Tibial nerve (tissue), 4 donors: ENCODE measurements at regions not wholly inside any gene's neighbourhood (a gene's known extent, or its start where the extent isn't known, plus 50 kb on each side); places are given as distances from the start of the nearest gene placed in this dataset.

Source experiments
- DNase-seq, 2 donors: peaks; one replicate each; pipeline ENCODE4 v3.0.0-alpha.2; 2019; ENCODE audit warnings: low spot score in 2 of 2
- H3K27ac ChIP-seq, 4 donors: fragments of 200-600 bp; sonication (generic) in 3 of 4; one replicate each; pipeline ENCODE4 v1.5.1; 2017 to 2019; ENCODE audit warnings: mild to moderate bottlenecking in 1 of 4
- H3K27me3 ChIP-seq, 2 donors: fragments of 200-600 bp; sonication (generic) in 1 of 2; one replicate each; pipeline versions ENCODE4 v1.5.1 to v1.6.0; 2017 to 2019
- H3K36me3 ChIP-seq, 3 donors: fragments of 200-600 bp; sonication (generic); one replicate each; pipeline ENCODE4 v1.5.1; 2018 to 2019
- H3K4me1 ChIP-seq, 4 donors: fragments of 200-600 bp; sonication (generic) in 3 of 4; one replicate each; pipeline ENCODE4 v1.5.1; 2017 to 2019
- H3K4me3 ChIP-seq, 4 donors: fragments of 200-600 bp; sonication (generic) in 3 of 4; one replicate each; pipeline ENCODE4 v1.5.1; 2017 to 2019; ENCODE audit warnings: mild to moderate bottlenecking in 1 of 4, moderate library complexity in 1 of 4
- H3K9me3 ChIP-seq, 4 donors: fragments of 200-600 bp; sonication (generic) in 3 of 4; one replicate each; pipeline ENCODE4 v1.5.1; 2017 to 2019
- EP300 ChIP-seq, 2 donors: sonication (generic); formaldehyde crosslinking; IDR thresholded peaks; one replicate each; pipeline ENCODE4 v1.6.1; 2017; ENCODE audit warnings: antibody characterized with exemption in 2 of 2, mild to moderate bottlenecking in 1 of 2
- POLR2A ChIP-seq, 2 donors: fragments of 450-650 bp; IDR thresholded peaks; one replicate each; pipeline ENCODE4 v1.6.1; 2017; ENCODE audit warnings: antibody characterized with exemption in 2 of 2, mild to moderate bottlenecking in 2 of 2, moderate library complexity in 2 of 2
- WGBS, 2 donors: methylation state at CpG; one replicate each; pipeline ENCODE4 v1.1.5; 2018; 5-methylcytosine and 5-hydroxymethylcytosine counted together
- TF ChIP-seq, protein P1 (sequence below), 5 experiments: fragments of 200-600 bp in 3 of 5; fragments of 450-650 bp in 2 of 5; sonication (generic) in 3 of 5; IDR thresholded peaks; one replicate each; pipeline ENCODE4 v1.5.1; 2016 to 2019; ENCODE audit warnings: antibody characterized with exemption in 5 of 5, mild to moderate bottlenecking in 3 of 5, moderate library complexity in 2 of 5

DNA sequence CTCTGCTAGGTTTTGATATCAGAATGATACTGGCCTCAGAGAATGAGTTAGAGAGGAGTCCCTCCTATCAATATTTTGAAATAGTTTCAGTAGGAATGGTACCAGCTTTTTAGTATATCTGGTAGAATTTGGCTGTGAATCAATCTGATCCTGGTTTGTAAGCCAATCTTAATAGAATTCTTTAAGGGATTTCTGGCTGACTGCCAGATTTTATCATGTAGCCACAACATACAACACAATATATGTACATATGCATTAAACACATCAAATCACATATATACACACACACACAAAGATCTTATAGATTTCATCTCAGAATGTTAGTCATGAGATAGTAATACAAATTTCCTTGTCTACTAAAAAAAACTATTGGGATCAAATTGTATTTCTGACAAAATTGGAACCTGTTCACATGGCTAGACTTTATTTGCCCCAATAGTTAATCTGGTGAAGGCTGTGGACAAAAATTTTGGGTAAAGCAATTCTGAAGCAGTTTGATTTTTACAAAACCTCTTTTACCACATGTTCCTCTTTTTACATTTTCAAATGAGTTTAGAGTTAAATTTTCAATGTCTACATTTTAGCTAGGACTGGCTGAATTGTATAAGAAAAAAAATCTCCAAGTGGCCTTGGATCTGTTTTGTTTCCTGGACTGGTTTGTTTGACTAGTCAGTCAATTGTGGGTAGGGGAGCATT is 151.7 kb downstream of the FASLG start:
- Histone ChIP-seq H3K27ac (no peak overlapping the region), H3K4me1 (no peaks in the 10 kb centered on the region), H3K4me3 (no peak overlapping the region), H3K27me3 (no peaks in the 10 kb centered on the region), H3K9me3 (peaks cover 0 to 7% (median 0%) of the 10 kb centered on the region in 4 donors), H3K36me3 (no peaks in the 10 kb centered on the region)
- no peak for DNase-seq
- TF ChIP-seq POLR2A (IDR thresholded peaks at IDR 0.05): no peak
- TF ChIP-seq, protein P1, sequence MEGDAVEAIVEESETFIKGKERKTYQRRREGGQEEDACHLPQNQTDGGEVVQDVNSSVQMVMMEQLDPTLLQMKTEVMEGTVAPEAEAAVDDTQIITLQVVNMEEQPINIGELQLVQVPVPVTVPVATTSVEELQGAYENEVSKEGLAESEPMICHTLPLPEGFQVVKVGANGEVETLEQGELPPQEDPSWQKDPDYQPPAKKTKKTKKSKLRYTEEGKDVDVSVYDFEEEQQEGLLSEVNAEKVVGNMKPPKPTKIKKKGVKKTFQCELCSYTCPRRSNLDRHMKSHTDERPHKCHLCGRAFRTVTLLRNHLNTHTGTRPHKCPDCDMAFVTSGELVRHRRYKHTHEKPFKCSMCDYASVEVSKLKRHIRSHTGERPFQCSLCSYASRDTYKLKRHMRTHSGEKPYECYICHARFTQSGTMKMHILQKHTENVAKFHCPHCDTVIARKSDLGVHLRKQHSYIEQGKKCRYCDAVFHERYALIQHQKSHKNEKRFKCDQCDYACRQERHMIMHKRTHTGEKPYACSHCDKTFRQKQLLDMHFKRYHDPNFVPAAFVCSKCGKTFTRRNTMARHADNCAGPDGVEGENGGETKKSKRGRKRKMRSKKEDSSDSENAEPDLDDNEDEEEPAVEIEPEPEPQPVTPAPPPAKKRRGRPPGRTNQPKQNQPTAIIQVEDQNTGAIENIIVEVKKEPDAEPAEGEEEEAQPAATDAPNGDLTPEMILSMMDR (IDR thresholded peaks at IDR 0.05): no peak
- no peak for TF ChIP-seq EP300 (IDR thresholded peaks at IDR 0.05)

- H3K36me3 ChIP-seq: no peaks in the 10 kb centered on the region
- peaks cover 0 to 7% (median 0%) of the 10 kb centered on the region in 4 donors for H3K9me3 ChIP-seq
- H3K27me3 ChIP-seq: no peaks in the 10 kb centered on the region
- DNase-seq: no peak
- H3K4me1 ChIP-seq: no peaks in the 10 kb centered on the region
- no peak overlapping the region for H3K4me3 ChIP-seq
- TF ChIP-seq, protein P1 (IDR thresholded peaks at IDR 0.05): no peak
- TF ChIP-seq EP300 (IDR thresholded peaks at IDR 0.05): no peak
- TF ChIP-seq POLR2A (IDR thresholded peaks at IDR 0.05): no peak
- H3K27ac ChIP-seq: no peak overlapping the region
Observed at GRCh38 chr1:172811694-172812093, 152.8 kb downstream of the FASLG start.

DNA sequence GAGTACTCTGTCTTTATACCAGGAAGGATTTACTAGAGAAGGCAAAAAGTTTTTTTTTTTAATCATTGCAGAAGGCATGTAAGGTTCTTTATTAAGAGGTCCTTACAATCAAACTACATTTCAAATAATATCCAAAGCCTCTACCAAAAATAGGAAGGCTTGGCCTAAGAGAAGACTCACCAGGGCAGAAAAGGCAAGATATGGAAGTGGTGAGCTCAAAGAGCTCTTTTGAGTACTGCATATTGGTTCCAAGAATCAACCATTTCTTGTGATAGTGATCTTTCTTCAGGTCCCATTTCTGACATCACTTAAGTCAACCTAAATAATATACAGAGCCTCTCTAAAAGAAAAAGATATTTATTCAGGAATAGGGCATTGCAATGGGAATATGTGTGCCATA is 153.2 kb downstream of the FASLG start:
- Histone ChIP-seq H3K9me3 (peaks cover 0 to 7% (median 0%) of the 10 kb centered on the region in 4 donors), H3K36me3 (no peaks in the 10 kb centered on the region), H3K27me3 (no peaks in the 10 kb centered on the region), H3K4me1 (no peaks in the 10 kb centered on the region), H3K4me3 (no peak overlapping the region), H3K27ac (no peak overlapping the region)
- DNase-seq: no peak
- no peak for TF ChIP-seq POLR2A (IDR thresholded peaks at IDR 0.05)
- TF ChIP-seq, protein P1 (IDR thresholded peaks at IDR 0.05): no peak
- TF ChIP-seq EP300 (IDR thresholded peaks at IDR 0.05): no peak

DNA sequence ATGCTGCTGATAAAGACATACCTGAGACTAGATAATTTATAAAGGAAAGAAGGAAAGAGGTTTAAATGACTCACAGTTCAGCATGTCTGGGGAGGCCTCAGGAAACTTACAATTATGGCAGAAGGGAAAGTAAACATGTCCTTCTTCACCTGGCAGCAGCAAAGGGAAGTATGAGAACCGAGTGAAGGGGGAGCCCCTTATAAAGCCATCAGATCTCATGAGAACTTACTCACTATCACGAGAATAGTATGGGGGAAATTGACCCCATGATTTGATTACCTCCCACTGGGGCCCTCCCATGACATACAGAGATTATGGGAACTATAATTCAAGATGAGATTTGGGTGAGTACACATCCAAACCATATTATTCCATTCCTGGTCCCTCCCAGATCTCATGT is 154.4 kb downstream of the FASLG start:
- peaks cover 0 to 6% (median 0%) of the 10 kb centered on the region in 4 donors for H3K4me1 ChIP-seq
- WGBS, 2 donors: 69 to 70% methylated on average over 2 of the region's 2 CpGs
- no peak overlapping the region for H3K27ac ChIP-seq
- DNase-seq: no peak
- H3K9me3 ChIP-seq: peaks cover 0 to 7% (median 0%) of the 10 kb centered on the region in 4 donors
- H3K36me3 ChIP-seq: no peaks in the 10 kb centered on the region
- H3K27me3 ChIP-seq: no peaks in the 10 kb centered on the region
- TF ChIP-seq POLR2A (IDR thresholded peaks at IDR 0.05) (no peak), EP300 (IDR thresholded peaks at IDR 0.05) (no peak)
- TF ChIP-seq, protein P1 (IDR thresholded peaks at IDR 0.05): no peak
- no peak overlapping the region for H3K4me3 ChIP-seq

DNA sequence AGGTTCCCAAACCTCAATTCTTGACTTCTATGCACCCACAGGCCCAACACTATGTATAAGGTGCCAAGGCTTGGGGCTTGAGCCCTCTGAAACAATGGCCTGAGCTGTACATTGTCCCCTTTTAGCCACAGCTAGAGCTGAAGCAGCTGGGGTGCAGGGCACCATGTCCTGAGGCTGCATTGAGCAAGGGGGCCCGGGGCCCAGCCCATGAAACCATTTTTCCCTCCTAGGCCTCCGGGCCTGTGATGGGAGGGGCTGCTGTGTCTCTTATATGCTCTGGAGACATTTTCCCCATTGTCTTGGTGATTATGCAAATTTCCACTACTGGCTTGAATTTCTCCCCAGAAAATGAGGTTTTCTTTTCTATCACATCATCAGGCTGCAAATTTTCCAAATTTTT is 155.5 kb downstream of the FASLG start:
- H3K36me3 ChIP-seq: no peaks in the 10 kb centered on the region
- WGBS, 2 donors: 73 to 97% methylated on average over 2 of the region's 2 CpGs
- no peak for TF ChIP-seq POLR2A (IDR thresholded peaks at IDR 0.05)
- TF ChIP-seq, protein P1 (IDR thresholded peaks at IDR 0.05): no peak
- DNase-seq: no peak
- no peak overlapping the region for H3K4me3 ChIP-seq
- H3K27me3 ChIP-seq: no peaks in the 10 kb centered on the region
- H3K4me1 ChIP-seq: peaks cover 0 to 7% (median 3%) of the 10 kb centered on the region in 4 donors
- peaks cover 0 to 7% (median 0%) of the 10 kb centered on the region in 4 donors for H3K9me3 ChIP-seq
- no peak overlapping the region for H3K27ac ChIP-seq
